WTC11 (cell line): ENCODE measurements at regions not wholly inside any gene's neighbourhood (a gene's known extent, or its start where the extent isn't known, plus 50 kb on each side); places are given as distances from the start of the nearest gene placed in this dataset.

Experiments used
- ATAC-seq: fragments of 200-7000 bp; cut with Tn5 transposase; 2 replicates; pipeline ENCODE4 v1.10.0; 2021; ENCODE audit warnings: mild to moderate bottlenecking, moderate library complexity
- CTCF ChIA-PET: fragments of 300-600 bp; sonication (Branson Sonifier 250); formaldehyde crosslinking; loops from one replicate; lab custom pipeline; 2021; ENCODE audit warnings: antibody characterized with exemption; lab: Charles Lee
- POLR2A ChIA-PET: fragments of 350-600 bp; sonication (Branson Sonifier 250); formaldehyde crosslinking; loops from one replicate; lab custom pipeline; 2021; ENCODE audit warnings: antibody characterized with exemption; lab: Charles Lee
- DNase-seq: peaks from one replicate; pipeline ENCODE4 v3.0.0; 2021; ENCODE audit warnings: low spot score
- H3K27ac Mint-ChIP-seq: 2 replicates; pipeline ENCODE4 v1.8.0; 2021; ENCODE audit warnings: mixed read lengths
- H3K27me3 Mint-ChIP-seq: 2 replicates; pipeline ENCODE4 v1.8.0; 2021; ENCODE audit warnings: low read depth, mild to moderate bottlenecking, moderate library complexity, mixed read lengths
- H3K36me3 Mint-ChIP-seq: 2 replicates; pipeline ENCODE4 v1.8.0; 2021; ENCODE audit warnings: mixed read lengths
- H3K4me1 Mint-ChIP-seq: 2 replicates; pipeline ENCODE4 v1.8.0; 2022; ENCODE audit warnings: mixed read lengths
- H3K4me3 Mint-ChIP-seq: 2 replicates; pipeline ENCODE4 v1.8.0; 2021; ENCODE audit warnings: mild to moderate bottlenecking, moderate library complexity, mixed read lengths
- H3K9me3 Mint-ChIP-seq: 2 replicates; pipeline ENCODE4 v1.8.0; 2021; ENCODE audit warnings: mixed read lengths
- EMX1 ChIP-seq: fragments of 250-450 bp; sonication (Bioruptor Pico); IDR thresholded peaks from 2 replicates; pipeline ENCODE4 v1.8.0; 2021; ENCODE audit warnings: mild to moderate bottlenecking
- GTF2I ChIP-seq: fragments of 250-450 bp; sonication (Bioruptor Pico); conservative IDR thresholded peaks from 2 replicates; pipeline ENCODE4 v1.4.0; 2021; ENCODE audit warnings: mild to moderate bottlenecking
- JUN ChIP-seq: sonication (generic); formaldehyde crosslinking; IDR thresholded peaks from 2 replicates; pipeline ENCODE4 v1.8.0; 2023; ENCODE audit warnings: mild to moderate bottlenecking, missing genetic modification reagents
- MYBL2 ChIP-seq: sonication (generic); formaldehyde crosslinking; IDR thresholded peaks from 2 replicates; pipeline ENCODE4 v1.8.1; 2023; ENCODE audit warnings: mild to moderate bottlenecking, moderate library complexity, missing genetic modification reagents
- NR3C1 ChIP-seq: sonication (generic); formaldehyde crosslinking; conservative IDR thresholded peaks from 2 replicates; pipeline ENCODE4 v1.8.1; 2023; ENCODE audit warnings: low read depth, mild to moderate bottlenecking, missing genetic modification reagents
- TCF7 ChIP-seq: sonication (generic); formaldehyde crosslinking; IDR thresholded peaks from 2 replicates; pipeline ENCODE4 v1.8.0; 2022; ENCODE audit warnings: mild to moderate bottlenecking, low read depth, missing genetic modification reagents, moderate library complexity
- ZNF263 ChIP-seq: sonication (generic); formaldehyde crosslinking; IDR thresholded peaks from 2 replicates; pipeline ENCODE4 v1.8.1; 2022; ENCODE audit warnings: low read depth, mild to moderate bottlenecking, moderate library complexity, missing genetic modification reagents
- ZNF317 ChIP-seq: sonication (generic); formaldehyde crosslinking; IDR thresholded peaks from 2 replicates; pipeline ENCODE4 v1.8.1; 2023; ENCODE audit warnings: low read depth, mild to moderate bottlenecking, moderate library complexity, missing genetic modification reagents, borderline replicate concordance
- TF ChIP-seq, protein P1 (sequence below): sonication (generic); formaldehyde crosslinking; IDR thresholded peaks from 2 replicates; pipeline ENCODE4 v1.8.0; 2023; ENCODE audit warnings: missing genetic modification reagents, mild to moderate bottlenecking, borderline replicate concordance
- TF ChIP-seq, protein P2 (sequence below): fragments of 250-450 bp; sonication (Bioruptor Pico); IDR thresholded peaks from 2 replicates; pipeline ENCODE4 v1.9.0; 2021; ENCODE audit warnings: moderate library complexity, mild to moderate bottlenecking, inconsistent platforms, borderline replicate concordance
- TF ChIP-seq, protein P3 (sequence below): sonication (generic); formaldehyde crosslinking; IDR thresholded peaks from 2 replicates; pipeline ENCODE4 v1.8.1; 2023; ENCODE audit warnings: mild to moderate bottlenecking, missing genetic modification reagents, moderate library complexity
- TF ChIP-seq, protein P4 (sequence below): sonication (generic); formaldehyde crosslinking; IDR thresholded peaks from 2 replicates; pipeline ENCODE4 v1.8.0; 2022; ENCODE audit warnings: missing genetic modification reagents
- TF ChIP-seq, protein P5 (sequence below): fragments of 250-450 bp; sonication (Bioruptor Pico); IDR thresholded peaks from 2 replicates; pipeline ENCODE4 v2.1.2; 2022; ENCODE audit warnings: mild to moderate bottlenecking, moderate library complexity
- TF ChIP-seq, protein P6 (sequence below): sonication (generic); formaldehyde crosslinking; IDR thresholded peaks from 2 replicates; pipeline ENCODE4 v1.8.1; 2022; ENCODE audit warnings: low read depth, mild to moderate bottlenecking, moderate library complexity, missing genetic modification reagents, borderline replicate concordance

DNA sequence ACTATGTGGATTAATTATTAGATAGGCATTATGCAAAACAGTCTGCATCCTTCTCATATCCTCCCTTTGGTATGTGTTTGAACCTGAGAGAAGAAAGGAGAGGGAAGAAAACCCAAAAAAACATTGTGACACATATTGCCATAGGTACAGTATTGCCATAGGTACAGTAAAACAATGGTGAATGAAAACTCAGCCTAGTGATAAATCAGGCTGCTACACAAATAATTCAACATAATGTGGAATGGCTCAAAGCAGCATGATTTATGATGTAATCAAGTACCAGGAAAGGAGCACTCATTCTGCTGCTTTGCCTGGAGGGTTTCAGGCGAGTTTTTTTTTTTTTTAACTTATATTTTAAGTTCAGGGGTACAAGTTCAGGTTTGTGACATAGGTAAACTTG lies 213.9 kb upstream of the LYPLAL1 start:
- Mint-ChIP-seq H3K4me3 (no peak overlapping the region), H3K4me1 (no peaks in the 10 kb centered on the region), H3K9me3 (no peaks in the 10 kb centered on the region)
- no peak for TF ChIP-seq ZNF317
- TF ChIP-seq, protein P1, sequence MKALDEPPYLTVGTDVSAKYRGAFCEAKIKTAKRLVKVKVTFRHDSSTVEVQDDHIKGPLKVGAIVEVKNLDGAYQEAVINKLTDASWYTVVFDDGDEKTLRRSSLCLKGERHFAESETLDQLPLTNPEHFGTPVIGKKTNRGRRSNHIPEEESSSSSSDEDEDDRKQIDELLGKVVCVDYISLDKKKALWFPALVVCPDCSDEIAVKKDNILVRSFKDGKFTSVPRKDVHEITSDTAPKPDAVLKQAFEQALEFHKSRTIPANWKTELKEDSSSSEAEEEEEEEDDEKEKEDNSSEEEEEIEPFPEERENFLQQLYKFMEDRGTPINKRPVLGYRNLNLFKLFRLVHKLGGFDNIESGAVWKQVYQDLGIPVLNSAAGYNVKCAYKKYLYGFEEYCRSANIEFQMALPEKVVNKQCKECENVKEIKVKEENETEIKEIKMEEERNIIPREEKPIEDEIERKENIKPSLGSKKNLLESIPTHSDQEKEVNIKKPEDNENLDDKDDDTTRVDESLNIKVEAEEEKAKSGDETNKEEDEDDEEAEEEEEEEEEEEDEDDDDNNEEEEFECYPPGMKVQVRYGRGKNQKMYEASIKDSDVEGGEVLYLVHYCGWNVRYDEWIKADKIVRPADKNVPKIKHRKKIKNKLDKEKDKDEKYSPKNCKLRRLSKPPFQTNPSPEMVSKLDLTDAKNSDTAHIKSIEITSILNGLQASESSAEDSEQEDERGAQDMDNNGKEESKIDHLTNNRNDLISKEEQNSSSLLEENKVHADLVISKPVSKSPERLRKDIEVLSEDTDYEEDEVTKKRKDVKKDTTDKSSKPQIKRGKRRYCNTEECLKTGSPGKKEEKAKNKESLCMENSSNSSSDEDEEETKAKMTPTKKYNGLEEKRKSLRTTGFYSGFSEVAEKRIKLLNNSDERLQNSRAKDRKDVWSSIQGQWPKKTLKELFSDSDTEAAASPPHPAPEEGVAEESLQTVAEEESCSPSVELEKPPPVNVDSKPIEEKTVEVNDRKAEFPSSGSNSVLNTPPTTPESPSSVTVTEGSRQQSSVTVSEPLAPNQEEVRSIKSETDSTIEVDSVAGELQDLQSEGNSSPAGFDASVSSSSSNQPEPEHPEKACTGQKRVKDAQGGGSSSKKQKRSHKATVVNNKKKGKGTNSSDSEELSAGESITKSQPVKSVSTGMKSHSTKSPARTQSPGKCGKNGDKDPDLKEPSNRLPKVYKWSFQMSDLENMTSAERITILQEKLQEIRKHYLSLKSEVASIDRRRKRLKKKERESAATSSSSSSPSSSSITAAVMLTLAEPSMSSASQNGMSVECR = no peak
- no peak for TF ChIP-seq MYBL2 (CRISPR knock-in tag)
- no peak for TF ChIP-seq GTF2I (CRISPR knock-in tag)
- TF ChIP-seq, protein P2, sequence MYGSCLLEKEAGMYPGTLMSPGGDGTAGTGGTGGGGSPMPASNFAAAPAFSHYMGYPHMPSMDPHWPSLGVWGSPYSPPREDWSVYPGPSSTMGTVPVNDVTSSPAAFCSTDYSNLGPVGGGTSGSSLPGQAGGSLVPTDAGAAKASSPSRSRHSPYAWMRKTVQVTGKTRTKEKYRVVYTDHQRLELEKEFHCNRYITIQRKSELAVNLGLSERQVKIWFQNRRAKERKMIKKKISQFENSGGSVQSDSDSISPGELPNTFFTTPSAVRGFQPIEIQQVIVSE (CRISPR knock-in tag) = no peak
- no peak for TF ChIP-seq ZNF263 (CRISPR knock-in tag)
- TF ChIP-seq NR3C1 = no peak
- TF ChIP-seq, protein P3, sequence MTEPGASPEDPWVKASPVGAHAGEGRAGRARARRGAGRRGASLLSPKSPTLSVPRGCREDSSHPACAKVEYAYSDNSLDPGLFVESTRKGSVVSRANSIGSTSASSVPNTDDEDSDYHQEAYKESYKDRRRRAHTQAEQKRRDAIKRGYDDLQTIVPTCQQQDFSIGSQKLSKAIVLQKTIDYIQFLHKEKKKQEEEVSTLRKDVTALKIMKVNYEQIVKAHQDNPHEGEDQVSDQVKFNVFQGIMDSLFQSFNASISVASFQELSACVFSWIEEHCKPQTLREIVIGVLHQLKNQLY = no peak
- TF ChIP-seq, all 79 proteins: peak for 0
- CTCF ChIA-PET = interaction anchor here (0.6 kb wide), 1 partner anchor 245 kb away, joined by 3 read pairs; no protein-coding TSS in a partner anchor
- DNase-seq (no peak), ATAC-seq (no peak)
- POLR2A ChIA-PET = no interaction called here
- Mint-ChIP-seq H3K36me3 (no peaks in the 10 kb centered on the region), H3K27me3 (no peaks in the 10 kb centered on the region), H3K27ac (no peak overlapping the region)

DNA sequence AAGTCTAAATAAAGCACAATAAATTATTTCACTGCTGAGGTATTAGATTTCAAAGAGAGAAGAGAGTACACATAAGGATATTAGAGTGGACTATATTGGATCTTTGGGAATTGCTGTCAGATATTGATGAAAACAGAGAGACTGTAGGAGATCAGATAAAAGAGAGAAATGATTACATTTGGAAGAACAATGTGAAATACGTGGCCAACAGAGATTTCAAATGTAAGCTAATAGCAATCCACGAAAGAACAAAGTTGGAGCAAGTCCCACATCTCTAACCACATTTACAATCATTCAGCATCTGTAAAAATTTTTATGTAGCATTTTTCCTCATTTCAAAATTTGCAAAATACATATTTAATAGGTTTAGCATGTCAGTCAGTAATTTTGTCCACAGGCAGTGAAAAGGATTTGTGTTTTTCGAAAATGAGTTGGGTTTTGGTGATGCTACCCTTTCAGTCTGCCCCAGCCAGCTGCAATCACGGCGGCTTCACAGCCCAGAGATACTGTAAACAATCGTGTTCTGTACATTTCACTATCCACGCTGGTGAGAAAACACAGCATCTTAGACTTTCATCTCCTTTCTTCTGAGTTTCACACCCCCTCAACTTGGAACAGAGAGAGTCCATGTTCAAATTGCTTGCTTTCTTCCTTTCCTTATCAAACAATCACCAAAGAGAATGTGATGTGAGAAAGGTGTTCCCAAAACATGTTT lies 209.1 kb upstream of the LYPLAL1 start:
- ChIA-PET POLR2A (no interaction called here), CTCF (no interaction called here)
- Mint-ChIP-seq H3K27ac (no peak overlapping the region), H3K4me1 (no peaks in the 10 kb centered on the region), H3K4me3 (no peak overlapping the region), H3K27me3 (no peaks in the 10 kb centered on the region), H3K9me3 (peaks cover 8% of the 10 kb centered on the region), H3K36me3 (no peaks in the 10 kb centered on the region)
- TF ChIP-seq JUN (CRISPR knock-in tag) (no peak), ZNF263 (CRISPR knock-in tag) (no peak), TCF7 (CRISPR knock-in tag) (no peak), EMX1 (CRISPR knock-in tag) (no peak), NR3C1 (no peak)
- TF ChIP-seq, protein P4, sequence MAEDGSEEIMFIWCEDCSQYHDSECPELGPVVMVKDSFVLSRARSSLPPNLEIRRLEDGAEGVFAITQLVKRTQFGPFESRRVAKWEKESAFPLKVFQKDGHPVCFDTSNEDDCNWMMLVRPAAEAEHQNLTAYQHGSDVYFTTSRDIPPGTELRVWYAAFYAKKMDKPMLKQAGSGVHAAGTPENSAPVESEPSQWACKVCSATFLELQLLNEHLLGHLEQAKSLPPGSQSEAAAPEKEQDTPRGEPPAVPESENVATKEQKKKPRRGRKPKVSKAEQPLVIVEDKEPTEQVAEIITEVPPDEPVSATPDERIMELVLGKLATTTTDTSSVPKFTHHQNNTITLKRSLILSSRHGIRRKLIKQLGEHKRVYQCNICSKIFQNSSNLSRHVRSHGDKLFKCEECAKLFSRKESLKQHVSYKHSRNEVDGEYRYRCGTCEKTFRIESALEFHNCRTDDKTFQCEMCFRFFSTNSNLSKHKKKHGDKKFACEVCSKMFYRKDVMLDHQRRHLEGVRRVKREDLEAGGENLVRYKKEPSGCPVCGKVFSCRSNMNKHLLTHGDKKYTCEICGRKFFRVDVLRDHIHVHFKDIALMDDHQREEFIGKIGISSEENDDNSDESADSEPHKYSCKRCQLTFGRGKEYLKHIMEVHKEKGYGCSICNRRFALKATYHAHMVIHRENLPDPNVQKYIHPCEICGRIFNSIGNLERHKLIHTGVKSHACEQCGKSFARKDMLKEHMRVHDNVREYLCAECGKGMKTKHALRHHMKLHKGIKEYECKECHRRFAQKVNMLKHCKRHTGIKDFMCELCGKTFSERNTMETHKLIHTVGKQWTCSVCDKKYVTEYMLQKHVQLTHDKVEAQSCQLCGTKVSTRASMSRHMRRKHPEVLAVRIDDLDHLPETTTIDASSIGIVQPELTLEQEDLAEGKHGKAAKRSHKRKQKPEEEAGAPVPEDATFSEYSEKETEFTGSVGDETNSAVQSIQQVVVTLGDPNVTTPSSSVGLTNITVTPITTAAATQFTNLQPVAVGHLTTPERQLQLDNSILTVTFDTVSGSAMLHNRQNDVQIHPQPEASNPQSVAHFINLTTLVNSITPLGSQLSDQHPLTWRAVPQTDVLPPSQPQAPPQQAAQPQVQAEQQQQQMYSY (CRISPR knock-in tag) = no peak
- TF ChIP-seq, protein P5, sequence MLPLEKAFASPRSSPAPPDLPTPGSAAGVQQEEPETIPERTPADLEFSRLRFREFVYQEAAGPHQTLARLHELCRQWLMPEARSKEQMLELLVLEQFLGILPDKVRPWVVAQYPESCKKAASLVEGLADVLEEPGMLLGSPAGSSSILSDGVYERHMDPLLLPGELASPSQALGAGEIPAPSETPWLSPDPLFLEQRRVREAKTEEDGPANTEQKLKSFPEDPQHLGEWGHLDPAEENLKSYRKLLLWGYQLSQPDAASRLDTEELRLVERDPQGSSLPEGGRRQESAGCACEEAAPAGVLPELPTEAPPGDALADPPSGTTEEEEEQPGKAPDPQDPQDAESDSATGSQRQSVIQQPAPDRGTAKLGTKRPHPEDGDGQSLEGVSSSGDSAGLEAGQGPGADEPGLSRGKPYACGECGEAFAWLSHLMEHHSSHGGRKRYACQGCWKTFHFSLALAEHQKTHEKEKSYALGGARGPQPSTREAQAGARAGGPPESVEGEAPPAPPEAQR = no peak
- TF ChIP-seq, protein P1 = no peak
- TF ChIP-seq, protein P6, sequence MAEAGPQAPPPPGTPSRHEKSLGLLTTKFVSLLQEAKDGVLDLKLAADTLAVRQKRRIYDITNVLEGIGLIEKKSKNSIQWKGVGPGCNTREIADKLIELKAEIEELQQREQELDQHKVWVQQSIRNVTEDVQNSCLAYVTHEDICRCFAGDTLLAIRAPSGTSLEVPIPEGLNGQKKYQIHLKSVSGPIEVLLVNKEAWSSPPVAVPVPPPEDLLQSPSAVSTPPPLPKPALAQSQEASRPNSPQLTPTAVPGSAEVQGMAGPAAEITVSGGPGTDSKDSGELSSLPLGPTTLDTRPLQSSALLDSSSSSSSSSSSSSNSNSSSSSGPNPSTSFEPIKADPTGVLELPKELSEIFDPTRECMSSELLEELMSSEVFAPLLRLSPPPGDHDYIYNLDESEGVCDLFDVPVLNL (CRISPR knock-in tag) = no peak
- DNase-seq = no peak
- ATAC-seq = no peak
